Lower leg skin (tissue), 3 donors: ENCODE measurements at regions not wholly inside any gene's neighbourhood (a gene's known extent, or its start where the extent isn't known, plus 50 kb on each side); places are given as distances from the start of the nearest gene placed in this dataset.
"Not testable (repeated sequence)": the region's sequence is repeated elsewhere in the genome, so short reads cannot be mapped to it uniquely, and the experiment has no call there.

Source experiments
- POLR2A ChIP-seq, 2 donors: fragments of 450-650 bp; IDR thresholded peaks; one replicate each; pipeline ENCODE4 v1.6.1; 2016 to 2017; ENCODE audit warnings: antibody characterized with exemption in 2 of 2, mild to moderate bottlenecking in 1 of 2, moderate library complexity in 1 of 2
- TF ChIP-seq, protein P1 (sequence below), 3 donors: fragments of 450-650 bp; IDR thresholded peaks; one replicate each; pipeline ENCODE4 v1.5.1; 2016; ENCODE audit warnings: antibody characterized with exemption in 3 of 3, mild to moderate bottlenecking in 3 of 3, moderate library complexity in 2 of 3

DNA sequence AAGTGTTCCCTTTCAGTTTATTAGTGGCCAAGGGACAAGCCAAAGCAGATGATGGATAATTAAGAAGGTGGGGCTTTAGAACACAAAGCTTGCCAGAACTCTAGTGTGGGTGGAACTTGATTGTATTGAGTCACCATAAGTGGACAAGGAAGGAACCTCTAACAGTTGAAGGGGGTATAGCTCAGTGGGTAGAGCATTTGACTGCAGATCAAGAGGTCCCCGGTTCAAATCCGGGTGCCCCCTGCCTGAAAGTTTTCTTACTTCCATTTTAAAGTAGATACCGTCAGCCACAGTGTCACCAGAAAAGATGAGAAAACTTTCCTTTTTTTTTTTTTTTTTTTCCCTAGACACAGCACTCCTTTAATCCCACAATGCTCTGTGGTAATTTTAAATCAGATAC, 152.3 kb downstream of the MTHFS start:
- TF ChIP-seq, protein P1, sequence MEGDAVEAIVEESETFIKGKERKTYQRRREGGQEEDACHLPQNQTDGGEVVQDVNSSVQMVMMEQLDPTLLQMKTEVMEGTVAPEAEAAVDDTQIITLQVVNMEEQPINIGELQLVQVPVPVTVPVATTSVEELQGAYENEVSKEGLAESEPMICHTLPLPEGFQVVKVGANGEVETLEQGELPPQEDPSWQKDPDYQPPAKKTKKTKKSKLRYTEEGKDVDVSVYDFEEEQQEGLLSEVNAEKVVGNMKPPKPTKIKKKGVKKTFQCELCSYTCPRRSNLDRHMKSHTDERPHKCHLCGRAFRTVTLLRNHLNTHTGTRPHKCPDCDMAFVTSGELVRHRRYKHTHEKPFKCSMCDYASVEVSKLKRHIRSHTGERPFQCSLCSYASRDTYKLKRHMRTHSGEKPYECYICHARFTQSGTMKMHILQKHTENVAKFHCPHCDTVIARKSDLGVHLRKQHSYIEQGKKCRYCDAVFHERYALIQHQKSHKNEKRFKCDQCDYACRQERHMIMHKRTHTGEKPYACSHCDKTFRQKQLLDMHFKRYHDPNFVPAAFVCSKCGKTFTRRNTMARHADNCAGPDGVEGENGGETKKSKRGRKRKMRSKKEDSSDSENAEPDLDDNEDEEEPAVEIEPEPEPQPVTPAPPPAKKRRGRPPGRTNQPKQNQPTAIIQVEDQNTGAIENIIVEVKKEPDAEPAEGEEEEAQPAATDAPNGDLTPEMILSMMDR (IDR thresholded peaks at IDR 0.05) = not testable (repeated sequence)
- not testable (repeated sequence) for TF ChIP-seq POLR2A (IDR thresholded peaks at IDR 0.05)
